ENCODE measurements at regions not wholly inside any gene's neighbourhood (a gene's known extent, or its start where the extent isn't known, plus 50 kb on each side); places are given as distances from the start of the nearest gene placed in this dataset.

DNA sequence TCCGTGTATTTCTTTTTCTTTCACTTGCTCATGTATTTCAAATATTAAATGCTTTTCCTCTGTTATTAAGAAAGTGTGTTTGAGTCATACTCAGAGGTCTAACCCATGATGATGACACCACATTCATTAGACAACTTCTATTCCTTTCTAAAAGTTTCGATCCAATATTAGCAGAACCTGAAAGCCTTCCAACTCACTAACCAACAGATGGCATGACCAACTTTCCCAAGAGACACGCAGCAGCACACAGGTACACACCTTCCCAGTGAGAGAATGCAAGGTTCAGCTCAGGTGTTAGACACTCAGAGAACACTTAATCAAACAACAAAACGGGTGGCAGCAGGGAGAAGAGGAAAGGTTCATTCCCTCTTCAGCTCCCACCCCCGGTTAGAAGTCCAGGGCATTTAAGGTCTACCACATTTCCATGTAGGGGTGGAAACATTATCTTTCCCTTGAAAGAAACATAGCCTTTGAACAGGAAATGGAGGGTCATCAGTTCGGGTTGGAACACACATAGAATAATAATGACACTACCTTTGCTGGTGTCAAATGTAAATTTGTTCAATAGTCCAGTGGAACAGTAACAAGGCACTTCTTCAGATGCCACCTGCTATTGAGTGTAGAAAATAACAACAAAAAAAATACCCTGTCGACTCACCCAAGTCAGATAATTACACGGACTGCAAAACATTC lies 404.2 kb downstream of the COG6 start (continued):
- TF ChIP-seq ZNF622 (IDR thresholded peaks at IDR 0.05) (no peak), MYB (IDR thresholded peaks at IDR 0.05; ENCODE audit: borderline replicate concordance, low read depth, low read length) (no peak), NR2F1 (conservative IDR thresholded peaks at IDR 0.05) (no peak), ZNF207 (IDR thresholded peaks at IDR 0.05; ENCODE audit: borderline replicate concordance) (no peak), ZNF217 (IDR thresholded peaks at IDR 0.05) (no peak), ZNF274 (IDR thresholded peaks at IDR 0.05; ENCODE audit: insufficient read depth, insufficient read length) (no peak), RAD51 (IDR thresholded peaks at IDR 0.05) (no peak), BHLHE40 (IDR thresholded peaks at IDR 0.05; ENCODE audit: borderline replicate concordance in 1 of 2, low read depth in 2 of 2, low read length in 1 of 2) (no peak), IRF4 (IDR thresholded peaks at IDR 0.05; ENCODE audit: low read depth, low read length) (0 out of 2 replicates have a peak, but pooled peaks have one; percentile 20), PAX5 (IDR thresholded peaks at IDR 0.05; ENCODE audit: borderline replicate concordance, low read depth, low read length) (peak; percentile 61; the same call in 1 of the 2 replicates), EZH2 (IDR thresholded peaks at IDR 0.05; ENCODE audit: borderline replicate concordance, control insufficient read depth, low read depth, low read length) (no peak), LARP7 (IDR thresholded peaks at IDR 0.05) (no peak), SMC3 (IDR thresholded peaks at IDR 0.05; ENCODE audit: borderline replicate concordance, low read length) (peak; percentile 17; the same call in 1 of the 2 replicates), ETV6 (conservative IDR thresholded peaks at IDR 0.05 in 1 of 2, IDR thresholded peaks at IDR 0.05 in 1 of 2; ENCODE audit: borderline replicate concordance in 1 of 2, low read depth in 1 of 2) (no peak)
- TF ChIP-seq, protein P1, sequence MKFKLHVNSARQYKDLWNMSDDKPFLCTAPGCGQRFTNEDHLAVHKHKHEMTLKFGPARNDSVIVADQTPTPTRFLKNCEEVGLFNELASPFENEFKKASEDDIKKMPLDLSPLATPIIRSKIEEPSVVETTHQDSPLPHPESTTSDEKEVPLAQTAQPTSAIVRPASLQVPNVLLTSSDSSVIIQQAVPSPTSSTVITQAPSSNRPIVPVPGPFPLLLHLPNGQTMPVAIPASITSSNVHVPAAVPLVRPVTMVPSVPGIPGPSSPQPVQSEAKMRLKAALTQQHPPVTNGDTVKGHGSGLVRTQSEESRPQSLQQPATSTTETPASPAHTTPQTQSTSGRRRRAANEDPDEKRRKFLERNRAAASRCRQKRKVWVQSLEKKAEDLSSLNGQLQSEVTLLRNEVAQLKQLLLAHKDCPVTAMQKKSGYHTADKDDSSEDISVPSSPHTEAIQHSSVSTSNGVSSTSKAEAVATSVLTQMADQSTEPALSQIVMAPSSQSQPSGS (IDR thresholded peaks at IDR 0.05; ENCODE audit: low read length) = peak; percentile 61; the same call in 1 of the 2 replicates
- TF ChIP-seq, protein P2, sequence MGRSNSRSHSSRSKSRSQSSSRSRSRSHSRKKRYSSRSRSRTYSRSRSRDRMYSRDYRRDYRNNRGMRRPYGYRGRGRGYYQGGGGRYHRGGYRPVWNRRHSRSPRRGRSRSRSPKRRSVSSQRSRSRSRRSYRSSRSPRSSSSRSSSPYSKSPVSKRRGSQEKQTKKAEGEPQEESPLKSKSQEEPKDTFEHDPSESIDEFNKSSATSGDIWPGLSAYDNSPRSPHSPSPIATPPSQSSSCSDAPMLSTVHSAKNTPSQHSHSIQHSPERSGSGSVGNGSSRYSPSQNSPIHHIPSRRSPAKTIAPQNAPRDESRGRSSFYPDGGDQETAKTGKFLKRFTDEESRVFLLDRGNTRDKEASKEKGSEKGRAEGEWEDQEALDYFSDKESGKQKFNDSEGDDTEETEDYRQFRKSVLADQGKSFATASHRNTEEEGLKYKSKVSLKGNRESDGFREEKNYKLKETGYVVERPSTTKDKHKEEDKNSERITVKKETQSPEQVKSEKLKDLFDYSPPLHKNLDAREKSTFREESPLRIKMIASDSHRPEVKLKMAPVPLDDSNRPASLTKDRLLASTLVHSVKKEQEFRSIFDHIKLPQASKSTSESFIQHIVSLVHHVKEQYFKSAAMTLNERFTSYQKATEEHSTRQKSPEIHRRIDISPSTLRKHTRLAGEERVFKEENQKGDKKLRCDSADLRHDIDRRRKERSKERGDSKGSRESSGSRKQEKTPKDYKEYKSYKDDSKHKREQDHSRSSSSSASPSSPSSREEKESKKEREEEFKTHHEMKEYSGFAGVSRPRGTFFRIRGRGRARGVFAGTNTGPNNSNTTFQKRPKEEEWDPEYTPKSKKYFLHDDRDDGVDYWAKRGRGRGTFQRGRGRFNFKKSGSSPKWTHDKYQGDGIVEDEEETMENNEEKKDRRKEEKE (IDR thresholded peaks at IDR 0.05) = no peak
- TF ChIP-seq, protein P3, sequence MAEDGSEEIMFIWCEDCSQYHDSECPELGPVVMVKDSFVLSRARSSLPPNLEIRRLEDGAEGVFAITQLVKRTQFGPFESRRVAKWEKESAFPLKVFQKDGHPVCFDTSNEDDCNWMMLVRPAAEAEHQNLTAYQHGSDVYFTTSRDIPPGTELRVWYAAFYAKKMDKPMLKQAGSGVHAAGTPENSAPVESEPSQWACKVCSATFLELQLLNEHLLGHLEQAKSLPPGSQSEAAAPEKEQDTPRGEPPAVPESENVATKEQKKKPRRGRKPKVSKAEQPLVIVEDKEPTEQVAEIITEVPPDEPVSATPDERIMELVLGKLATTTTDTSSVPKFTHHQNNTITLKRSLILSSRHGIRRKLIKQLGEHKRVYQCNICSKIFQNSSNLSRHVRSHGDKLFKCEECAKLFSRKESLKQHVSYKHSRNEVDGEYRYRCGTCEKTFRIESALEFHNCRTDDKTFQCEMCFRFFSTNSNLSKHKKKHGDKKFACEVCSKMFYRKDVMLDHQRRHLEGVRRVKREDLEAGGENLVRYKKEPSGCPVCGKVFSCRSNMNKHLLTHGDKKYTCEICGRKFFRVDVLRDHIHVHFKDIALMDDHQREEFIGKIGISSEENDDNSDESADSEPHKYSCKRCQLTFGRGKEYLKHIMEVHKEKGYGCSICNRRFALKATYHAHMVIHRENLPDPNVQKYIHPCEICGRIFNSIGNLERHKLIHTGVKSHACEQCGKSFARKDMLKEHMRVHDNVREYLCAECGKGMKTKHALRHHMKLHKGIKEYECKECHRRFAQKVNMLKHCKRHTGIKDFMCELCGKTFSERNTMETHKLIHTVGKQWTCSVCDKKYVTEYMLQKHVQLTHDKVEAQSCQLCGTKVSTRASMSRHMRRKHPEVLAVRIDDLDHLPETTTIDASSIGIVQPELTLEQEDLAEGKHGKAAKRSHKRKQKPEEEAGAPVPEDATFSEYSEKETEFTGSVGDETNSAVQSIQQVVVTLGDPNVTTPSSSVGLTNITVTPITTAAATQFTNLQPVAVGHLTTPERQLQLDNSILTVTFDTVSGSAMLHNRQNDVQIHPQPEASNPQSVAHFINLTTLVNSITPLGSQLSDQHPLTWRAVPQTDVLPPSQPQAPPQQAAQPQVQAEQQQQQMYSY (CRISPR knock-in tag; IDR thresholded peaks at IDR 0.05) = 0 out of 2 replicates have a peak, but pooled peaks have one; percentile 45
- TF ChIP-seq, protein P4, sequence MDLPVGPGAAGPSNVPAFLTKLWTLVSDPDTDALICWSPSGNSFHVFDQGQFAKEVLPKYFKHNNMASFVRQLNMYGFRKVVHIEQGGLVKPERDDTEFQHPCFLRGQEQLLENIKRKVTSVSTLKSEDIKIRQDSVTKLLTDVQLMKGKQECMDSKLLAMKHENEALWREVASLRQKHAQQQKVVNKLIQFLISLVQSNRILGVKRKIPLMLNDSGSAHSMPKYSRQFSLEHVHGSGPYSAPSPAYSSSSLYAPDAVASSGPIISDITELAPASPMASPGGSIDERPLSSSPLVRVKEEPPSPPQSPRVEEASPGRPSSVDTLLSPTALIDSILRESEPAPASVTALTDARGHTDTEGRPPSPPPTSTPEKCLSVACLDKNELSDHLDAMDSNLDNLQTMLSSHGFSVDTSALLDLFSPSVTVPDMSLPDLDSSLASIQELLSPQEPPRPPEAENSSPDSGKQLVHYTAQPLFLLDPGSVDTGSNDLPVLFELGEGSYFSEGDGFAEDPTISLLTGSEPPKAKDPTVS (IDR thresholded peaks at IDR 0.05; ENCODE audit: low read depth, low read length) = no peak
- TF ChIP-seq, protein P5, sequence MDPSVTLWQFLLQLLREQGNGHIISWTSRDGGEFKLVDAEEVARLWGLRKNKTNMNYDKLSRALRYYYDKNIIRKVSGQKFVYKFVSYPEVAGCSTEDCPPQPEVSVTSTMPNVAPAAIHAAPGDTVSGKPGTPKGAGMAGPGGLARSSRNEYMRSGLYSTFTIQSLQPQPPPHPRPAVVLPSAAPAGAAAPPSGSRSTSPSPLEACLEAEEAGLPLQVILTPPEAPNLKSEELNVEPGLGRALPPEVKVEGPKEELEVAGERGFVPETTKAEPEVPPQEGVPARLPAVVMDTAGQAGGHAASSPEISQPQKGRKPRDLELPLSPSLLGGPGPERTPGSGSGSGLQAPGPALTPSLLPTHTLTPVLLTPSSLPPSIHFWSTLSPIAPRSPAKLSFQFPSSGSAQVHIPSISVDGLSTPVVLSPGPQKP (IDR thresholded peaks at IDR 0.05; ENCODE audit: low read depth, low read length) = no peak
